ENCODE measurements at regions not wholly inside any gene's neighbourhood (a gene's known extent, or its start where the extent isn't known, plus 50 kb on each side); places are given as distances from the start of the nearest gene placed in this dataset.
"Not testable (repeated sequence)": the region's sequence is repeated elsewhere in the genome, so short reads cannot be mapped to it uniquely, and the experiment has no call there.

DNA sequence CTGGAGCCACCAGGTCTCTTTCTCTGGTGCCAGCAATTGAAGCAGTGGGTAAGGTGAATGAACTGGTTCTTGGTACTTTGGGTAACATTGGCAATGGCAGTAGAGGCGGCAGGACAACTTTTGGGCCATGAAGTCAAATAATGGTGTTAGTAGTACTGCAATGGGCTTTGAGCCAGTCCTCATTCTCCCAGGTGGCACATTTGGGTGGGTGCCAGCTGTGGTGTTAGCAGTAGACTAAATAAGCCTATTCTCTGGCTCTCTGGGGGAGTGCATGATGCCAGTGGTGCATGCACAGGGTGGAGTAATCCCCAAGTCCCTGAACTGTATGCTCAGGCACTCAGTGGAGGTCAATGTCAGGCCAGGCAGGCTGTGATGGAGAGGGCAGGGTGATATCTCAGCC is 120.2 kb upstream of the LRRTM4 start:
- TF ChIP-seq, protein P1, sequence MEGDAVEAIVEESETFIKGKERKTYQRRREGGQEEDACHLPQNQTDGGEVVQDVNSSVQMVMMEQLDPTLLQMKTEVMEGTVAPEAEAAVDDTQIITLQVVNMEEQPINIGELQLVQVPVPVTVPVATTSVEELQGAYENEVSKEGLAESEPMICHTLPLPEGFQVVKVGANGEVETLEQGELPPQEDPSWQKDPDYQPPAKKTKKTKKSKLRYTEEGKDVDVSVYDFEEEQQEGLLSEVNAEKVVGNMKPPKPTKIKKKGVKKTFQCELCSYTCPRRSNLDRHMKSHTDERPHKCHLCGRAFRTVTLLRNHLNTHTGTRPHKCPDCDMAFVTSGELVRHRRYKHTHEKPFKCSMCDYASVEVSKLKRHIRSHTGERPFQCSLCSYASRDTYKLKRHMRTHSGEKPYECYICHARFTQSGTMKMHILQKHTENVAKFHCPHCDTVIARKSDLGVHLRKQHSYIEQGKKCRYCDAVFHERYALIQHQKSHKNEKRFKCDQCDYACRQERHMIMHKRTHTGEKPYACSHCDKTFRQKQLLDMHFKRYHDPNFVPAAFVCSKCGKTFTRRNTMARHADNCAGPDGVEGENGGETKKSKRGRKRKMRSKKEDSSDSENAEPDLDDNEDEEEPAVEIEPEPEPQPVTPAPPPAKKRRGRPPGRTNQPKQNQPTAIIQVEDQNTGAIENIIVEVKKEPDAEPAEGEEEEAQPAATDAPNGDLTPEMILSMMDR (IDR thresholded peaks at IDR 0.05; ENCODE audit: low read depth, low read length, missing control alignments), result no peak
- in situ Hi-C loops (cut with HindIII; ENCODE audit: low sequenced_read_pairs), result no loop called here
- DNase-seq (ENCODE audit: low read depth), result no peak
- H3K4me3 ChIP-seq (ENCODE audit: low read depth, low read length), result no peak overlapping the region

DNA sequence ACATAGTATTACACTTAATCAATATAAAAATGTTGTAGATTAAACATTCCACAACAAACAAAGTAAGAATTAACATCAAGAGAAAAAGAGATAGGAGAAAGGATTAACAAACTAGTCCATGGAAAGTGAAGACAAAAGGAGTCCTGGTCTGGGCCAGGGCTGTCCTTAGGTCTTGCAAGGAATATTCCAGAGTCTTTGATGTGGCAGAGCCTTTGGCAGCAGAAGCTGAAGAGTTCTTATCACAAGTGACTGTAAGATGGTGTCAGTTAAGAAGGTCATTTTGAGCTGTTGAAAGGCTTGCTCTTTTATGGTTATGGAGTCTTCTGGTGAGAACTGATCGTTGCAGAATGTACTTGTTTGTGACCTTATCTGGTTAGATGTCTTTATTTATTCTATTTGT is 127.7 kb upstream of the LRRTM4 start:
- TF ChIP-seq, protein P1 (IDR thresholded peaks at IDR 0.05; ENCODE audit: low read depth, low read length, missing control alignments), result no peak
- in situ Hi-C loops (cut with HindIII; ENCODE audit: low sequenced_read_pairs), result no loop called here

DNA sequence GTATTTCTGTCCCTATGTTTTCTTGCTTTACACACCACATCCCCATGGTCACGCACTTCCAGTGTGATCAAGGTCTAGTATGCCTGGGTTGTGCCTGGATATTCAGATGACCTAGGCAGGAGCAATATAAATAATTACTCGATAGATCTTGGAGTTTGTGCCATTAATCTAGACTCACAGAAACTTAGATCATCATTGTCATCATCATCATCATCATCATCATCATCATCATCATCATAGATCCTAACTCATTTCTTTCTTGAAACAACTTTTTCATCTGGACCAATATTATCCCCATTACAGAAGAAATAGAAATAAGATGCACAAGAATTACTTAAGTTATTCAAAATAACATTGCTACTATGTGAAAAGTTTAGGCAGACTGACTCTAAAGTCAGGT is 130.3 kb upstream of the LRRTM4 start:
- TF ChIP-seq, protein P1 (IDR thresholded peaks at IDR 0.05; ENCODE audit: low read depth, low read length, missing control alignments), result no peak
- no peak overlapping the region for H3K4me3 ChIP-seq (ENCODE audit: low read depth, low read length)
- in situ Hi-C loops (cut with HindIII; ENCODE audit: low sequenced_read_pairs), result no loop called here
- DNase-seq (ENCODE audit: low read depth), result no peak

More for the DNA sequence above, 127.7 kb upstream of the LRRTM4 start:
- no peak for DNase-seq (ENCODE audit: low read depth)
- H3K4me3 ChIP-seq (ENCODE audit: low read depth, low read length), result no peak overlapping the region

DNA sequence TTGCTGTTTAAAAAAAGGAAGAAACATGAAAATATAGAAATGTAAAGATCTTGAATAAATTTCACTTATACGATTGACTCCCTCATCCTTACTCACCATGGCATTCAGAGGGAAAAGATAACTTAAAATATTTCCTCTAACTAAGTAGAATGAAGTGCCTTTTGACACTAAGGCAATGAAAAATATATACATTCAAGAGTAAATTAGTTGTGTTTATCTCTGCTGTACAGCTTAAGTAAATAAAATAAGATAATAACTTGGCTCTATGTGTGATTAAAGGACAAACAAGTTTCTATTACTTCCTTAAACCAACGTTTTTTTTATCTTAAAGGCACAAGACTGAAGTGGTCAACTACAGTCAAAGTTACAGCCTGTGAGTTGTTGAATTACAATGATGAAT is 142.3 kb upstream of the LRRTM4 start:
- TF ChIP-seq, protein P1 (IDR thresholded peaks at IDR 0.05; ENCODE audit: low read depth, low read length, missing control alignments), result no peak
- in situ Hi-C loops (cut with HindIII; ENCODE audit: low sequenced_read_pairs), result no loop called here
- H3K4me3 ChIP-seq (ENCODE audit: low read depth, low read length), result no peak overlapping the region
- no peak for DNase-seq (ENCODE audit: low read depth)

DNA sequence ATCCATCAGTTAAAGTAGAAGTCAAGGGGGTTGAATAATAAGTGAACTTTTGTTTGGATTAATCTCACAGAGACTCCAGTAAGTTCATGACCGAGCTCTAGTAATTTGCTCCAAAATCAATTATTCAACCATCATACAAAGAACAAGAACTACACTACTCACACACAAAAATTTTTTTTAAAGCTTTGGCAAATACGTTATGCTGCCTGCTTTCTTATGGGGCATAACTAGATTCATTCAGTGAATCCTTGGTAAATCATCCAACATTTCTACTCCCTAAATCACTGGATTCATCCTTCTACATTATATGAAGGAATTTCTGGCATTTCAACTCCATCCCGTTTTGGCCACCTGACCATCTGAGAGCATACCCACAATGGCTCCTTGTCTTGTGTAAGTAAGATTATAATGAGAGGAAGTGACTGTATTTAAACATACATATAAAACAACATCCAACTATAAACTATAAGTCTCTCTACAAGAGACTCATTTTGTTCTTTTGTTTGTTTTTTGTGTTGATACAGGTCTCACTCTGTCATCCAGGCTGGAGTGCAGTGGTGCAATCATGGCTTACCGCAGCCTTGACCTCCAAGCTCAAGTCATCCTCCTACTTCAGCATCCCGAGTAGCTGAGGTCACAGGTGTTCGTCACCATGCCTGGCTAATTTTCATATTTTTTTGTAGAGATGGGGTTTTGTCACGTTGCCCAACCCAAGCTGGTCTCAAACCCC is 144.2 kb upstream of the LRRTM4 start:
- in situ Hi-C loops (cut with HindIII; ENCODE audit: low sequenced_read_pairs), result no loop called here
- H3K4me3 ChIP-seq (ENCODE audit: low read depth, low read length), result no peak overlapping the region
- no peak for DNase-seq (ENCODE audit: low read depth)
- TF ChIP-seq, protein P1 (IDR thresholded peaks at IDR 0.05; ENCODE audit: low read depth, low read length, missing control alignments), result no peak

DNA sequence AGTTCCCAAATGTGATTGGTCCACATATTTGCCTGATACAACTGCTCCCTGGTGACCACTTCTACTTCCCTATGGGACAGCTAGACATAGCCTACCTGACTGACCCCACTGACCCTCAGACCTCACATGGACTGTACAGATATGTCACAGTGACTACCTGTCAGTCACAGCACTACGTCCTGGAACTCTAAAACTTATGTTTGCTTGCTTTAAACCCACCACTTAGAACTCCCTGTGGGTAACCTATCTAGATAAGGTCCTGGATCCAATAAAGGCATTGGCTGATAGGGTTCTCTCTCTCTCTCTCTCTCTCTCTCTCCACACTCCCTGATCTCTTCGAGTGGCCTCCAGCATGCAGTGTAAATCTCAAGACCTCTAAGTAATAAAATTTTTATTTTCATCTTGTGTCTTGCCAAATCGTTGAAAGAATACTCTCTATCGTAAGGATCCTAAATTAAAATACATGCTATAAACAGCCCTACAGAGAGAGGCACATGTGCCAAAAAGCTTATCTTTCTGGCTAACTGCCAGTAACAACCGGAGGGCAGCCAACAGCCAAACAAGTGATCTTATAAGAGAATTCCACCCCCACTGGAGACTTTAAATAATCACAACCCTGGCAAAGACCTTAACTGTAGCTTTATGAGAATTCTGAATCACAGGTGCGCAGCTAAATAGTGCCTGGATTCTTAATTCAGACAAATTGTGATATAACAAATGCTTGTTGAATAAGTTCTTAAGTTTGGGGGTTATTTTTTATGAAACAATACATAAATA is 162.6 kb upstream of the LRRTM4 start:
- H3K4me3 ChIP-seq (ENCODE audit: low read depth, low read length); DNase-seq (ENCODE audit: low read depth); in situ Hi-C loops (cut with HindIII; ENCODE audit: low sequenced_read_pairs): not testable (repeated sequence)

DNA sequence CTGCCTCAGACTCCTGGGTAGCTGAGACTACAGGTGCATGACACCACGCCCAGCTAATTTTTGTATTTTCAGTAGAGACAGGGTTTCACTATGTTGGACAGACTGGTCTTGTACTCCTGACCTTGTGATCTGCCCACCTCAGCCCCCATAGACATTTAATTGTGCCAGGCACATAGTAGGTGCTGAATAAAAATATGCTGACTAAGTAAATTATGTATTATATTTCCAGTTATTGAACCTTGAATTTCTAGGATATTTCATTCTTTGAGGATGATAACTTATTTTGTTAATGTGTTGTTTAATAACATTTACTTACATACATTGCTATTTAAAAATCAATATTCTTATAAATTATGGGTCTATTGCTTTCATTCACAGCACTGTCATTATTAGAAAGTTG is 190.4 kb upstream of the LRRTM4 start:
- TF ChIP-seq, protein P1 (IDR thresholded peaks at IDR 0.05; ENCODE audit: low read depth, low read length, missing control alignments), result no peak
- in situ Hi-C loops (cut with HindIII; ENCODE audit: low sequenced_read_pairs), result no loop called here

More for the DNA sequence above, 190.4 kb upstream of the LRRTM4 start:
- DNase-seq (ENCODE audit: low read depth), result no peak
- no peak overlapping the region for H3K4me3 ChIP-seq (ENCODE audit: low read depth, low read length)
